ENCODE measurements at regions not wholly inside any gene's neighbourhood (a gene's known extent, or its start where the extent isn't known, plus 50 kb on each side); places are given as distances from the start of the nearest gene placed in this dataset.
"Not testable (repeated sequence)": the region's sequence is repeated elsewhere in the genome, so short reads cannot be mapped to it uniquely, and the experiment has no call there.

DNA sequence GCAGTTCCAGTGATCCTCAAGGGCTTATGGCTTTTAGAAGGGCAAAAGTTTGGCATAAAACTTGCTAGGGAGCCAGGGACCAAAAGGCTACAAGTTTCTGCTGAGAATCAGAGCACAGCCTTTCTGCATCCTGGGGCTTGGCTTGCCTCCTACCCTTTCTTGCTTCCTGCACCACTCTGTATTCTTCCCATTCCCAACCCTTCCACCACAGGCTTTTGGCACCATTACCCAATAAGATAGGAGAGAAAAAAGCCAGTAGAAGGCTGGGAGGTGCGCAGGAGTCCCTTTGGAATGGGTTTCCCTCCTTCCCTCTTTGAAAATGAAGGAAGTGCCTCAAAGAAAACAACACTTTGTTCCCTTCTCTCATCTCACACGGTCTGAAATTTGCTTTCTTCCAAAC is 268.6 kb downstream of the PDCD6IP start:
- FAIRE-seq: no peak

DNA sequence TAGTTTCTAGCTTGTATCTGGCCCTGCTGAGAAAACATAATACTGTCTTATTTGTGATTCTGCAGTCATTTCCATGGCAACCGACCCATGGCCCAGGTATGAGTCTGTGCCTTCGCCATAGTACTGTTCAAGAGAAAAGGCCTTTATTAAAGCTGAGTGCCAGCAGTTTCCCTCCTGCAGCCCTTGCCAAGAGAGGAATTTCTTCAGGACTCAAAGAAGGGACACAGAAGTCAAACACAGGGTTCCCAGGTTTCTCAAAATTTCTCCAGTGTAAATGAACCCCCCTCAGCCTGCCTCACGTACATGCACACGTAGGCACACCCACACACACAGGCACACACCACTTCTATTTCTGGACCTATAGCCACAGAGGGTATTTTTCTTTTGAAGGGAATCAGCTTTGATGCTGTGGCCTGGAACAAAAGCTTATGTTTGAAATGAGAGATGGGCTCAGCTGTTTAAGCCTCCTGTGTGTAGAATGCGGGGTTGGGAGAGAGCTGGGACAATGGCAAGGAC is 269.2 kb downstream of the PDCD6IP start:
- FAIRE-seq: no peak

DNA sequence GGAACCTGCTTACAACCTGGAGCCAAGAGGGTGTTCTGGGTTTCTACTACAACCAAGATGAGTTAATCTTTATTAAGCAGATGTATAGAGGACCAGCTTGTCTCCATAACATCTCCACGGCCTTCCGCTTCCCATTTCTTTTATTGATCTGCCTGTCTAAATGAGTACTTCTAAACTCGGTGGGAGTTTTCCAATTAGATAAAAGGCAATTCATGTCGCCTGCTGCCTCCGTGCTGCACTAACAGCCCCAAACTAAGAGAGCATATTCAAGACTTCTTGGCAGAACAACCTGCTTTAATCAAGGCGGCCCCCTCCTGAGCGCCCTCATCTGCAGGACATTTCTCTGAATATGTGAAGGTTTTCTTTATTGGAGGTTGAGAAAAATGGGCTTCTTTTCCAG is 270.1 kb downstream of the PDCD6IP start:
- no peak for FAIRE-seq

- no peak for FAIRE-seq
Observed at GRCh38 chr3:34070831-34071585, 272.6 kb downstream of the PDCD6IP start.

DNA sequence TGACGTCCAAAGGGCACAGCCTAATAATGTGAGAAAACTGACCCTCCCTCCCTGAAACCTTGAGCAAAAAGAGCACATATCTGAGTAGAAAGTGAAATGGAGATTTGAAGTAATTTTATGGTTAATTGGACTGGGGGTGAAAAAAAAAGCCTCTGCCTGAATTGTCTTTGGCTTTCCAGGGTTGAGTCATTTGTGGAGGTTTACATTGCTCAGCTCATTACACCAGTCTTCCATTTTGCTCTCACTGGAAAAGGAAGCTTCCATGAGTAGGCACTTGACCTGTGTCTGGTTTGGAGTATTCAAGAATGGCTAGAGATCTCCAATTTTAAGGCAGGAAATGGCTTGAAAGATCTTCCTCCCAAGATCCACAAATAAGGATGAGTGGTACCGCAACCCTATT is 273.9 kb downstream of the PDCD6IP start:
- FAIRE-seq: no peak

GRCh38 chr3:34073111-34073510 is 274.7 kb downstream of the PDCD6IP start:
- no peak for FAIRE-seq

- FAIRE-seq: no peak
Observed at GRCh38 chr3:34073961-34074360, 275.5 kb downstream of the PDCD6IP start.

GRCh38 chr3:34075975-34076374 is 277.5 kb downstream of the PDCD6IP start:
- no peak for FAIRE-seq

GRCh38 chr3:34077417-34078195 is 279.2 kb downstream of the PDCD6IP start:
- no peak for FAIRE-seq

DNA sequence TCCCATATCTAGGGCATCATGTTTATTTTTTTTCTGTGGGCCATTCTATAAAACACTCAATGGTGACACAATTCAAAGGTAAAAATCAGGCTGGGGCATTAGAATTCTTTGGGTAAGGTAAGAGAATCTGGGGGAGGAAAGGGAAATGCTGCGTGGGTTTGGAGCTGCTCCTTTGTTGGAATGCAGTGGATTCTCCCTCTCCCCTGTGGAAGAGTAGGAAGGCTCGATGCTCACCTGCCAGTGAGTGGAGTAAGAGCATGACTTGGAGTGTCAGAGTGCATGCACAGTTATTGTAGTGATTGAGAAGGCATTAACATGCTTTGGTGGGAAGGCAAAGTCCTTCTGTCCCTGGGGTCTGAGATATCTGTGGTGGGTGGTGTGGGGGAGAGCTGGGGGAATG is 280.0 kb downstream of the PDCD6IP start:
- FAIRE-seq: no peak

- not testable (repeated sequence) for FAIRE-seq
Observed at GRCh38 chr3:34079849-34080248, 281.4 kb downstream of the PDCD6IP start.

GRCh38 chr3:34090379-34090778 is 291.9 kb downstream of the PDCD6IP start:
- FAIRE-seq: not testable (repeated sequence)

DNA sequence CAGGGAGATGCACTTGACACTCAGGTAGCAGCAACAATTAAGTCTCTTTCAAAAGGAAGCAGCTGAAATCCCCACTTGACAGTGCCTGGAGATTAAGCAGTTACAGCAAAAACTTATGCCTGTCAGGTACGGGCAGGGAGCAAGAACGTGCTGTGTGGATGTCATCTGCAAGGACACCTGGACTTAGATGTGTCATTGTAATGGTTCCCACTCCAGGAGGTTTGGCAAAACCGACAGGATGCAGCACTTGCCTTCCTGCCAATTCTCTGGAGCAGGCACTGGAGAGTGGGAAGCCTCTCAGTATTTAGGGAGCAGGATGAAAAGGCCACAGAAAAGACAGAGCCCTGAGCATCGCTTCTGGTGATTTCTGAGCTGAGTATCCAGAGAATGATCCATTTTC is 292.4 kb downstream of the PDCD6IP start:
- no peak for FAIRE-seq

DNA sequence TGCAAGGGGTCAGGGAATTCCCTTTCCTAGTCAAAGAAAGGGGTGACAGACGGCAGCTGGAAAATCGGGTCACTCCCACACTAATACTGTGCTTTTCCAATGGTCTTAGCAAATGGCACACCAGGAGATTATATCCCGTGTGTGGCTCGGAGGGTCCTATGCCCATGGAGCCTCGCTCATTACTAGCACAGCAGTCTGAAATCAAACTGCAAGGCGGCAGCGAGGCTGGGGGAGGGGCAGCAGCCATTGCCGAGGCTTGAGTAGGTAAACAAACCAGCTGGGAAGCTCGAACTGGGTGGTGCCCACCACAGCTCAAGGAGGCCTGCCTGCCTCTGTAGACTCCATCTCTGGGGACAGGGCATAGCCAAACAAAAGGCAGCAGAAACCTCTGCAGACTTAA is 295.9 kb downstream of the PDCD6IP start:
- not testable (repeated sequence) for FAIRE-seq

- FAIRE-seq: no peak
Observed at GRCh38 chr3:34102288-34102687, 303.9 kb downstream of the PDCD6IP start.

DNA sequence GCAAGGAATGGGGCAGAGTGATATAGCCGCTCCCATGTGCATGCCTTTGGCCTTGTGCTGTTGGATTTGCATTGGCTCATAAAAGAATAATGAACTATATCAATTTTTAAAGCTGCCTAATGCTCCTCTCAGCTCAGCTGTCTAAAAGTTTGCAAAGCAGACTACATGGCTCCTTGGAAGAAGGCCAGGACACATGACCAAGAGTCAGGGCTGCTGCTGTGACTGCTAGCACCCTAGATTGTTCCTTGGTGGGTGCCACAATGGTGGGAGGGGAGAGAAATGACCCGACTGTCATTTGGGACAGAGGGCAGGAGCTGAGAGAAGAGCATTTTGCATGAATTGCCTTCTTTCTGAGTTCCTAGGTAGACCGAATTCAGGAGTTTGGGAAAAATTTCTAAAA is 307.9 kb downstream of the PDCD6IP start:
- FAIRE-seq: no peak

DNA sequence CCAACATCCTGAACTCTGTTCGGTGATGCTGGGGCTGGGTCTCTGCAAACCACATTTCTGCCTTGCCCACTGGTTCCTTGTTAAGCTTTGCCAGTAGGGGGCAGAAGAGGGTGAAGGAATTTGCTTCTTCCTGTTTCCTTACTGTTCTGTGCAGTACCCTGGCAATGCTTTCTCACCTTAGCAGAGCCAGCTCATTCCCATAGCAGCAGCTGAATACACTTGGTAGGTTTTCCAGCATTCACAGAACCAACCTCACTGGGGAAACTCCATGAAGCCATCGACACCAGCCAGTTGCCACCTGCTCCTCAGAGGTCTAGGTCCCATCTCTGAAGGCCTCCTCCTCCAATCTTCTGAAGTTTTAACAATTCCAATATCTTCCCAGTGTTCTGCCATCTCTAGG is 308.4 kb downstream of the PDCD6IP start:
- FAIRE-seq: no peak

GRCh38 chr3:34107669-34108068 is 309.2 kb downstream of the PDCD6IP start:
- no peak for FAIRE-seq

DNA sequence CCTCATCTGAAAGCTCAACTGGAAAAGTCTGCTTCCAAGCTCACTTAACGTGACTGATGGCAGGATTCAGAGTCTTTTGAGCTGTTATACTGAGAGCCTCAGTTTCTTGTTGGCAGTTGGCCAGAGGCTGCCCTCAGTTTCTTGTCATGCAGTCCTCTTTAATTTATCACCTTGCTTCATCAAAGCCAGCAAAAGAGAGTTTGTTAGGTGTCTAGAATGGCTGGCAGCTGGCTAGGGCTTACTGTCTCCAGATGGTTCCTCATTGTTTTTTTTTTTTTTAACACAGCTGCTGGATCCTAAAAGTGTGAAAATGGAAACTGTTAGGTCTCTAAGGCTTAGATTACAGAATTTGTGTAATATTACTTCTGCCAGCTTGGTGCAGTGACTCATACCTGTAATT is 310.6 kb downstream of the PDCD6IP start:
- FAIRE-seq: no peak

DNA sequence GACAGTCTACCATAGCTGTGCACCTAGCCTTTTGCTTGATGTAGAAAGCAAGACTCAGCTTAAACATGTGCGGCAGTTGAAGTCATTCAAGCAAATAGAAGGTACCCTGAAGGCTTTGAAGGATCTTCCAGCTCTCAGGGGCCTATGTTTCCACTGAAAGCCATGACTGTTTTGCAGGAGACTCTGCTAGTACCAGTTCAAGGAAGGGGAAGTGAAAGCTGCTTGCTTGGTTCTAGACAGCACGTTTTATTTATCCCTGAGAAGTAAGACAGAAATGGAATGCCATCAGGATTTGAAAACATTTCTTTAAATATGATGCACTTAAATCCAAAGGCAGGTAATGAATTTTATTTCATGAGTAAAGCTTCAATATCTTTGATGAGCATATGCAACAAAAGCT is 311.4 kb downstream of the PDCD6IP start:
- FAIRE-seq: no peak

DNA sequence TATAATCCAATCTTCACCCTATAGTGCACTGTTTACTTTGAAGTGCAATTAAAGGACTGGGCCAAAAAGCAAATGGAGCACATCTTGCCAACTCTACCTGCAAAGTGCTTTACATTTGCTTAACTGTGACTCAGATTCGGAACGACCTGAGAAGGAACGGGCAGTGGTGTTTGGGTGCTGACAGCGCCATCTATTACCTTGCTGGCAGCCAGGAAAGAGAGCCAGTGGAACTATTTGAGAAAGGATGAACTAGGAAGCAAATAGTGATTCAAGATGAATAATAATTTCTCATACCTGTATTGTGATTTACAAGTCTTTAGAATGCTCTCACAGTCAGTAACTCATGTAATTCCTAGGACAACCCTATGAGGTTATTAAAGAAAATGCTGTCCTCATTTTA is 312.9 kb downstream of the PDCD6IP start:
- no peak for FAIRE-seq

- FAIRE-seq: not testable (repeated sequence)
Observed at GRCh38 chr3:34112261-34112660, 313.8 kb downstream of the PDCD6IP start.

- FAIRE-seq: no peak
Observed at GRCh38 chr3:34131091-34131490, 332.7 kb downstream of the PDCD6IP start.

DNA sequence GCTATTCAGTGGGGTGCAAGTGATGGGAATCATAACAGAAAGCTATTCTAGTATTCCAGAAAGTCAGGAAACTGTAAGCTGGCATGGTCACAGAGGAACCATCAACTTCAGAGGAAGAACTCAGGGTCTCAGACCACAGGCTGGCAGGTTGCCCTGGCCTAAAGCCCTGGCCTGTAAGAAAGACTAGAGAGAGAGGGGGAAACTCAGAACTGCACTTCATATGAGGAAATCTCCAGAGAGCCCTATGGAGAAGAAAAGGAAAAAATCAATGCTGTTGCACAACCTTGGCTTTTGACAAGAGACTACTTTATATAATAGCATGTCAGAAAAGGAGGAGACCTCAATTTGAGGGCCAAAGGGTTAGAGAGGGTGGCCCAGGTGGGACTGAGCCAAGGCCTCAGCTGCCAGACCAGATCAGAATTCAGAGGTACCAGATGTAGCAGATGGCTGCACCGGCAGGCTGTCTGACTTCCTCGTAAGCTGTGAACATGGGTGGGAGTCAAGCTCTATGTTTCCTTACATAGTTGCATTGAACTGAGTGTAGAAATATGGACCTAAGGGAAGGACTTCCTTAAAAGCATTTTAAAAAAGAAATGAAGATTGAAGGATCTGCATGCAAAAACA is 333.8 kb downstream of the PDCD6IP start:
- FAIRE-seq: no peak

All from A204.1 (cell line).